ENCODE measurements at regions not wholly inside any gene's neighbourhood (a gene's known extent, or its start where the extent isn't known, plus 50 kb on each side); places are given as distances from the start of the nearest gene placed in this dataset.

DNA sequence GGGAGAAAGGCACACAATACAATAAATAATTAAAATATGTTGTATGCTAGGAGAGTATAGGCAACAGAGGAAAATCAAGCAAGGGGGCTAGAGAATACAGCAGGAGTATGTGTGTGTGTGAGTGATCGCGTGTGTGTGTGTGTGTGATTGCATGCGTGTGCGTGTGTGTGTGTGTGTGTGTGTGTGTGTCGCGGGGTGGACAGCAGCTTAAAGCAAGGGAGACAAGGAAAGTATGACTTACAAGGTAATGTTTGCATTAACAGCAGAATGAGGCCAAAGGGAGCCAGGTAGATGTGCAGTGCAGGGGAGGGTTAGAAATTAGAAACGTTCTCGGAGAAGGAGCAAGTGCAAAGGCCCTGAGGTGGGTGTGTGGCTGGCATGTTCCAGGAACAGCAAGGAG is 57.4 kb upstream of the KCNA1 start:
- TF ChIP-seq, protein P1, sequence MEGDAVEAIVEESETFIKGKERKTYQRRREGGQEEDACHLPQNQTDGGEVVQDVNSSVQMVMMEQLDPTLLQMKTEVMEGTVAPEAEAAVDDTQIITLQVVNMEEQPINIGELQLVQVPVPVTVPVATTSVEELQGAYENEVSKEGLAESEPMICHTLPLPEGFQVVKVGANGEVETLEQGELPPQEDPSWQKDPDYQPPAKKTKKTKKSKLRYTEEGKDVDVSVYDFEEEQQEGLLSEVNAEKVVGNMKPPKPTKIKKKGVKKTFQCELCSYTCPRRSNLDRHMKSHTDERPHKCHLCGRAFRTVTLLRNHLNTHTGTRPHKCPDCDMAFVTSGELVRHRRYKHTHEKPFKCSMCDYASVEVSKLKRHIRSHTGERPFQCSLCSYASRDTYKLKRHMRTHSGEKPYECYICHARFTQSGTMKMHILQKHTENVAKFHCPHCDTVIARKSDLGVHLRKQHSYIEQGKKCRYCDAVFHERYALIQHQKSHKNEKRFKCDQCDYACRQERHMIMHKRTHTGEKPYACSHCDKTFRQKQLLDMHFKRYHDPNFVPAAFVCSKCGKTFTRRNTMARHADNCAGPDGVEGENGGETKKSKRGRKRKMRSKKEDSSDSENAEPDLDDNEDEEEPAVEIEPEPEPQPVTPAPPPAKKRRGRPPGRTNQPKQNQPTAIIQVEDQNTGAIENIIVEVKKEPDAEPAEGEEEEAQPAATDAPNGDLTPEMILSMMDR (conservative IDR thresholded peaks at IDR 0.05; ENCODE audit: low read depth in 2 of 2) = no peak
- TF ChIP-seq, protein P2, sequence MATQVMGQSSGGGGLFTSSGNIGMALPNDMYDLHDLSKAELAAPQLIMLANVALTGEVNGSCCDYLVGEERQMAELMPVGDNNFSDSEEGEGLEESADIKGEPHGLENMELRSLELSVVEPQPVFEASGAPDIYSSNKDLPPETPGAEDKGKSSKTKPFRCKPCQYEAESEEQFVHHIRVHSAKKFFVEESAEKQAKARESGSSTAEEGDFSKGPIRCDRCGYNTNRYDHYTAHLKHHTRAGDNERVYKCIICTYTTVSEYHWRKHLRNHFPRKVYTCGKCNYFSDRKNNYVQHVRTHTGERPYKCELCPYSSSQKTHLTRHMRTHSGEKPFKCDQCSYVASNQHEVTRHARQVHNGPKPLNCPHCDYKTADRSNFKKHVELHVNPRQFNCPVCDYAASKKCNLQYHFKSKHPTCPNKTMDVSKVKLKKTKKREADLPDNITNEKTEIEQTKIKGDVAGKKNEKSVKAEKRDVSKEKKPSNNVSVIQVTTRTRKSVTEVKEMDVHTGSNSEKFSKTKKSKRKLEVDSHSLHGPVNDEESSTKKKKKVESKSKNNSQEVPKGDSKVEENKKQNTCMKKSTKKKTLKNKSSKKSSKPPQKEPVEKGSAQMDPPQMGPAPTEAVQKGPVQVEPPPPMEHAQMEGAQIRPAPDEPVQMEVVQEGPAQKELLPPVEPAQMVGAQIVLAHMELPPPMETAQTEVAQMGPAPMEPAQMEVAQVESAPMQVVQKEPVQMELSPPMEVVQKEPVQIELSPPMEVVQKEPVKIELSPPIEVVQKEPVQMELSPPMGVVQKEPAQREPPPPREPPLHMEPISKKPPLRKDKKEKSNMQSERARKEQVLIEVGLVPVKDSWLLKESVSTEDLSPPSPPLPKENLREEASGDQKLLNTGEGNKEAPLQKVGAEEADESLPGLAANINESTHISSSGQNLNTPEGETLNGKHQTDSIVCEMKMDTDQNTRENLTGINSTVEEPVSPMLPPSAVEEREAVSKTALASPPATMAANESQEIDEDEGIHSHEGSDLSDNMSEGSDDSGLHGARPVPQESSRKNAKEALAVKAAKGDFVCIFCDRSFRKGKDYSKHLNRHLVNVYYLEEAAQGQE (IDR thresholded peaks at IDR 0.05; ENCODE audit: unreplicated experiment) = no peak
- TF ChIP-seq POLR2AphosphoS5 (IDR thresholded peaks at IDR 0.05; ENCODE audit: low read depth) = no peak
- no peak for TF ChIP-seq CREB1 (CRISPR knock-in tag; IDR thresholded peaks at IDR 0.05; ENCODE audit: low read depth)
- TF ChIP-seq EZH2 (IDR thresholded peaks at IDR 0.05; ENCODE audit: low read depth, unreplicated experiment) = no peak
- no peak for TF ChIP-seq JUNB (IDR thresholded peaks at IDR 0.05; ENCODE audit: unreplicated experiment)

Data from GM23338 (cell line).